Natural killer cell (primary cell): ENCODE measurements at regions not wholly inside any gene's neighbourhood (a gene's known extent, or its start where the extent isn't known, plus 50 kb on each side); places are given as distances from the start of the nearest gene placed in this dataset.

ENCODE experiments used
- ATAC-seq, 3 donors: fragments of 150-1000 bp in 2 of 3; fragments of 200-7000 bp in 1 of 3; cut with Tn5 transposase; 1 replicate in 1 of 3; 2 replicates in 2 of 3; pipeline ENCODE4 v1.10.0; 2021; ENCODE audit warnings: mild to moderate bottlenecking in 2 of 3, moderate library complexity in 2 of 3
- DNase-seq, 2 donors: peaks; one replicate each; pipeline versions ENCODE4 v3.0.0 to v3.0.0-alpha.2; 2013 to 2021; ENCODE audit warnings: mixed read lengths in 1 of 2
- H3K27ac ChIP-seq: one replicate; pipeline ENCODE4 v1.5.1; 2013; ENCODE audit warnings: mild to moderate bottlenecking, low read length
- H3K27me3 ChIP-seq: one replicate; pipeline ENCODE4 v1.6.1; 2013; ENCODE audit warnings: low read length; ENCODE audit not compliant: control insufficient read depth, insufficient read depth
- H3K36me3 ChIP-seq: one replicate; pipeline ENCODE4 v1.6.1; 2013; ENCODE audit warnings: low read length; ENCODE audit not compliant: control insufficient read depth, insufficient read depth
- H3K4me1 ChIP-seq: one replicate; pipeline ENCODE4 v1.6.1; 2013; ENCODE audit warnings: low read length; ENCODE audit not compliant: control insufficient read depth, insufficient read depth
- H3K4me3 ChIP-seq: one replicate; pipeline ENCODE4 v1.5.1; 2013; ENCODE audit warnings: low read length
- H3K9me3 ChIP-seq: one replicate; pipeline ENCODE4 v1.6.1; 2013; ENCODE audit warnings: low read length; ENCODE audit not compliant: control insufficient read depth, insufficient read depth
- H3K27ac Mint-ChIP-seq, 2 donors: one replicate each; pipeline ENCODE4 v1.8.0; 2022; ENCODE audit warnings: mild to moderate bottlenecking in 2 of 2, mixed read lengths in 2 of 2, moderate library complexity in 1 of 2
- H3K27me3 Mint-ChIP-seq, 2 donors: one replicate each; pipeline ENCODE4 v1.8.0; 2022; ENCODE audit warnings: low read depth in 2 of 2, mixed read lengths in 2 of 2
- H3K36me3 Mint-ChIP-seq: one replicate; pipeline ENCODE4 v1.8.0; 2022; ENCODE audit warnings: mixed read lengths
- H3K4me1 Mint-ChIP-seq, 2 donors: one replicate each; pipeline ENCODE4 v1.8.0; 2022; ENCODE audit warnings: mixed read lengths in 2 of 2
- H3K4me3 Mint-ChIP-seq: one replicate; pipeline ENCODE4 v1.8.0; 2022; ENCODE audit warnings: mild to moderate bottlenecking, moderate library complexity, mixed read lengths
- H3K9me3 Mint-ChIP-seq, 2 donors: one replicate each; pipeline ENCODE4 v1.8.0; 2022; ENCODE audit warnings: mixed read lengths in 2 of 2
- CTCF ChIP-seq: fragments of 200-600 bp; IDR thresholded peaks from one replicate; pipeline ENCODE4 v1.8.0; 2022; ENCODE audit warnings: antibody characterized with exemption
- WGBS: methylation state at CpG from one replicate; pipeline ENCODE4 v1.1.7; 2013; ENCODE audit warnings: missing lambda C conversion rate; ENCODE audit not compliant: insufficient coverage; 5-methylcytosine and 5-hydroxymethylcytosine counted together
- intact Hi-C: fragments of 100-400 bp; cut with micrococcal nuclease; formaldehyde crosslinking; loops from one replicate; pipeline ENCODE4 v1.14.2; 2022

- H3K4me1 ChIP-seq, result no peaks in the 10 kb centered on the region
- intact Hi-C loops, result no loop called here
- no peaks in the 10 kb centered on the region for H3K27me3 ChIP-seq
- TF ChIP-seq CTCF, result no peak
- WGBS, result 78% methylated on average over 4 of the region's 4 CpGs
- no peak overlapping the region for H3K27ac Mint-ChIP-seq
- DNase-seq (no peak), ATAC-seq (no peak)
- H3K4me1 Mint-ChIP-seq, result no peaks in the 10 kb centered on the region
- H3K36me3 ChIP-seq, result no peaks in the 10 kb centered on the region
- H3K36me3 Mint-ChIP-seq, result no peaks in the 10 kb centered on the region
- H3K9me3 Mint-ChIP-seq, result no peaks in the 10 kb centered on the region
- H3K27ac ChIP-seq, result no peak overlapping the region
- H3K4me3 ChIP-seq, result no peak overlapping the region
- H3K4me3 Mint-ChIP-seq, result no peak overlapping the region
- no peaks in the 10 kb centered on the region for H3K9me3 ChIP-seq
- H3K27me3 Mint-ChIP-seq, result peaks cover 27 to 47% of the 10 kb centered on the region in 2 donors
Observed at GRCh38 chr7:27472043-27472442, 190.6 kb downstream of the HIBADH start.
